Lower lobe of right lung (tissue), 2 donors: ENCODE measurements at regions not wholly inside any gene's neighbourhood (a gene's known extent, or its start where the extent isn't known, plus 50 kb on each side); places are given as distances from the start of the nearest gene placed in this dataset.

Source experiments
- ATAC-seq, 2 donors: fragments of 200-7000 bp; cut with Tn5 transposase; one replicate each; pipeline ENCODE4 v1.9.1; 2020 to 2022; ENCODE audit warnings: mild to moderate bottlenecking in 2 of 2, moderate library complexity in 2 of 2
- DNase-seq: peaks from one replicate; pipeline ENCODE4 v3.0.0-alpha.2; 2020
- H3K27ac ChIP-seq: fragments of 200-600 bp; one replicate; pipeline ENCODE4 v1.8.0; 2022
- H3K27me3 ChIP-seq: fragments of 200-600 bp; one replicate; pipeline ENCODE4 v1.8.0; 2022; ENCODE audit warnings: low read depth
- H3K36me3 ChIP-seq: fragments of 200-600 bp; one replicate; pipeline ENCODE4 v1.8.0; 2022; ENCODE audit warnings: mild to moderate bottlenecking
- H3K4me1 ChIP-seq: fragments of 200-600 bp; one replicate; pipeline ENCODE4 v1.8.0; 2022
- H3K4me3 ChIP-seq: fragments of 200-600 bp; one replicate; pipeline ENCODE4 v1.8.0; 2022; ENCODE audit warnings: mild to moderate bottlenecking
- H3K9me3 ChIP-seq: fragments of 200-600 bp; one replicate; pipeline ENCODE4 v1.8.0; 2022
- CTCF ChIP-seq: fragments of 200-600 bp; IDR thresholded peaks from one replicate; pipeline ENCODE4 v1.8.0; 2022; ENCODE audit warnings: antibody characterized with exemption, mild to moderate bottlenecking
- intact Hi-C: fragments of 100-400 bp; cut with DNase I; formaldehyde crosslinking; loops from one replicate; pipeline ENCODE4 v1.11.0; 2022
- donor health status: DM: no; HTN: yes; CAD: no; lungs with severe emphysema.

GRCh38 chr7:21354284-21354683, 73.6 kb upstream of the SP4 start:
- H3K4me1 ChIP-seq = peaks cover 5% of the 10 kb centered on the region
- intact Hi-C loops = no loop called here
- H3K4me3 ChIP-seq = no peak overlapping the region
- H3K27ac ChIP-seq = no peak overlapping the region
- ATAC-seq (no peak), DNase-seq (no peak)
- no peak for TF ChIP-seq CTCF
- no peaks in the 10 kb centered on the region for H3K27me3 ChIP-seq
- no peaks in the 10 kb centered on the region for H3K9me3 ChIP-seq
- no peaks in the 10 kb centered on the region for H3K36me3 ChIP-seq

- H3K36me3 ChIP-seq = no peaks in the 10 kb centered on the region
- no peak overlapping the region for H3K27ac ChIP-seq
- no peak overlapping the region for H3K4me3 ChIP-seq
- peaks cover 5% of the 10 kb centered on the region for H3K4me1 ChIP-seq
- H3K9me3 ChIP-seq = no peaks in the 10 kb centered on the region
- intact Hi-C loops = no loop called here
- no peaks in the 10 kb centered on the region for H3K27me3 ChIP-seq
- no peak for DNase-seq
- ATAC-seq = peak; percentile 77 to 81
- TF ChIP-seq CTCF = no peak
These were observed 72.4 kb upstream of the SP4 start for GRCh38 chr7:21355406-21355874.

- intact Hi-C loops = no loop called here
These were observed 71.3 kb upstream of the SP4 start for GRCh38 chr7:21356616-21357015.

GRCh38 chr7:21357151-21358097, 70.5 kb upstream of the SP4 start:
- DNase-seq (no peak), ATAC-seq (no peak)
- Histone ChIP-seq H3K36me3 (no peaks in the 10 kb centered on the region), H3K4me1 (peaks cover 5% of the 10 kb centered on the region), H3K27me3 (no peaks in the 10 kb centered on the region), H3K9me3 (no peaks in the 10 kb centered on the region), H3K4me3 (no peak overlapping the region), H3K27ac (no peak overlapping the region)
- intact Hi-C loops = no loop called here
- TF ChIP-seq CTCF = no peak

More at GRCh38 chr7:21356616-21357015, 71.3 kb upstream of the SP4 start:
- Histone ChIP-seq H3K4me1 (peaks cover 5% of the 10 kb centered on the region), H3K9me3 (no peaks in the 10 kb centered on the region), H3K27me3 (no peaks in the 10 kb centered on the region), H3K27ac (no peak overlapping the region), H3K36me3 (no peaks in the 10 kb centered on the region), H3K4me3 (no peak overlapping the region)
- DNase-seq (no peak), ATAC-seq (no peak)
- TF ChIP-seq CTCF = no peak

- TF ChIP-seq CTCF = no peak
- peak in 1 of 2 donors; percentile 41 for ATAC-seq
- intact Hi-C loops = no loop called here
These were observed 69.2 kb upstream of the SP4 start for GRCh38 chr7:21358648-21359047.

More at GRCh38 chr7:21358648-21359047, 69.2 kb upstream of the SP4 start:
- Histone ChIP-seq H3K9me3 (no peaks in the 10 kb centered on the region), H3K27me3 (no peaks in the 10 kb centered on the region), H3K4me1 (no peaks in the 10 kb centered on the region), H3K4me3 (no peak overlapping the region), H3K36me3 (no peaks in the 10 kb centered on the region), H3K27ac (no peak overlapping the region)
- DNase-seq = no peak
